Common myeloid progenitor, CD34-positive (primary cell): ENCODE measurements at regions not wholly inside any gene's neighbourhood (a gene's known extent, or its start where the extent isn't known, plus 50 kb on each side); places are given as distances from the start of the nearest gene placed in this dataset.

Experiments used
- CTCF ChIA-PET: fragments of 350-600 bp; sonication (Branson Sonifier 250); formaldehyde crosslinking; loops from one replicate; lab custom pipeline; 2021; ENCODE audit warnings: antibody characterized with exemption; lab: Charles Lee
- POLR2A ChIA-PET: fragments of 350-600 bp; sonication (Branson Sonifier 250); formaldehyde crosslinking; loops from one replicate; lab custom pipeline; 2021; ENCODE audit warnings: antibody characterized with exemption; lab: Charles Lee
- DNase-seq, 3 donors: peaks; one replicate each; pipeline versions ENCODE4 v3.0.0 to v3.0.0-alpha.2; 2013
- H3K27ac ChIP-seq, 2 experiments: 1 replicate in 1 of 2; 2 replicates in 1 of 2; pipeline ENCODE4 v1.7.0; 2013; ENCODE audit warnings: inconsistent platforms in 2 of 2, low read length in 2 of 2, mild to moderate bottlenecking in 2 of 2, low read depth in 1 of 2, moderate library complexity in 1 of 2; ENCODE audit not compliant: severe bottlenecking in 2 of 2, insufficient read depth in 1 of 2, poor library complexity in 1 of 2
- H3K27me3 ChIP-seq, 5 experiments: replicated peaks in 2 of 5; 1 replicate in 3 of 5; 2 replicates in 2 of 5; pipeline versions ENCODE4 v1.6.1 to v1.7.0; 2013; ENCODE audit warnings: low read length in 4 of 5, mild to moderate bottlenecking in 2 of 5, moderate library complexity in 2 of 5, inconsistent platforms in 1 of 5; ENCODE audit not compliant: insufficient read depth in 5 of 5, control insufficient read depth in 4 of 5
- H3K36me3 ChIP-seq, 4 experiments: 1 replicate in 2 of 4; 2 replicates in 2 of 4; pipeline versions ENCODE4 v1.6.1 to v1.7.0; 2013; ENCODE audit warnings: low read length in 3 of 4, control low read depth in 1 of 4, mild to moderate bottlenecking in 1 of 4; ENCODE audit not compliant: control insufficient read depth in 4 of 4, insufficient read depth in 4 of 4
- H3K4me1 ChIP-seq, 4 experiments: 1 replicate in 3 of 4; 2 replicates in 1 of 4; pipeline versions ENCODE4 v1.6.1 to v1.7.1; 2013; ENCODE audit warnings: low read length in 3 of 4, mild to moderate bottlenecking in 3 of 4, control low read depth in 1 of 4, inconsistent platforms in 1 of 4, moderate library complexity in 1 of 4; ENCODE audit not compliant: control insufficient read depth in 4 of 4, insufficient read depth in 4 of 4; ENCODE audit errors: control extremely low read depth in 1 of 4
- H3K4me3 ChIP-seq, 7 experiments: 1 replicate in 4 of 7; 2 replicates in 3 of 7; pipeline versions ENCODE4 v1.5.1 to v1.7.0; 2013; ENCODE audit warnings: mild to moderate bottlenecking in 7 of 7, low read length in 6 of 7, moderate library complexity in 6 of 7, inconsistent platforms in 2 of 7, low read depth in 2 of 7, control low read depth in 1 of 7; ENCODE audit not compliant: insufficient read depth in 4 of 7, control insufficient read depth in 1 of 7; ENCODE audit errors: extremely low read depth in 1 of 7
- H3K9me3 ChIP-seq, 5 experiments: 1 replicate in 4 of 5; 2 replicates in 1 of 5; pipeline versions ENCODE4 v1.6.1 to v1.7.1; 2013; ENCODE audit warnings: low read length in 4 of 5, mild to moderate bottlenecking in 2 of 5, inconsistent platforms in 1 of 5, low read depth in 1 of 5, moderate library complexity in 1 of 5; ENCODE audit not compliant: control insufficient read depth in 4 of 5, insufficient read depth in 2 of 5; ENCODE audit errors: control extremely low read depth in 1 of 5
- WGBS: methylation state at CpG from one replicate; pipeline ENCODE4 v1.1.5; 2013; ENCODE audit not compliant: insufficient coverage; 5-methylcytosine and 5-hydroxymethylcytosine counted together

GRCh38 chr12:91993287-91994017 lies 152.2 kb downstream of the BTG1 start:
- no peaks in the 10 kb centered on the region for H3K36me3 ChIP-seq
- DNase-seq: no peak
- H3K4me3 ChIP-seq: no peak overlapping the region
- no peaks in the 10 kb centered on the region for H3K9me3 ChIP-seq
- POLR2A ChIA-PET: no interaction called here
- H3K27ac ChIP-seq: no peak overlapping the region
- no peaks in the 10 kb centered on the region for H3K4me1 ChIP-seq
- 95% methylated on average over 3 of the region's 6 CpGs for WGBS
- CTCF ChIA-PET: interaction anchor here (1.2 kb wide), 1 partner anchor 10 kb away, joined by 3 read pairs; no protein-coding TSS in a partner anchor
- no peaks in the 10 kb centered on the region for H3K27me3 ChIP-seq

- Histone ChIP-seq H3K27ac (no peak overlapping the region), H3K27me3 (no peaks in the 10 kb centered on the region), H3K9me3 (no peaks in the 10 kb centered on the region), H3K4me3 (no peak overlapping the region), H3K36me3 (no peaks in the 10 kb centered on the region), H3K4me1 (no peaks in the 10 kb centered on the region)
- WGBS: no CpG with 5 or more reads among the region's 1 CpG
- CTCF ChIA-PET: interaction anchor here (0.6 kb wide), 1 partner anchor 555 kb away, joined by 3 read pairs; no protein-coding TSS in a partner anchor
- no peak for DNase-seq
- POLR2A ChIA-PET: no interaction called here
Observed at GRCh38 chr12:91991399-91992187, 154.1 kb downstream of the BTG1 start.

- 100% methylated on average over 1 of the region's 2 CpGs for WGBS
- Histone ChIP-seq H3K9me3 (no peaks in the 10 kb centered on the region), H3K27me3 (no peaks in the 10 kb centered on the region), H3K36me3 (no peaks in the 10 kb centered on the region), H3K27ac (no peak overlapping the region), H3K4me3 (no peak overlapping the region), H3K4me1 (no peaks in the 10 kb centered on the region)
- DNase-seq: no peak
- ChIA-PET POLR2A (no interaction called here), CTCF (no interaction called here)
Observed at GRCh38 chr12:91990525-91990924, 155.1 kb downstream of the BTG1 start.

- POLR2A ChIA-PET: no interaction called here
- H3K4me3 ChIP-seq: no peak overlapping the region
- no peak overlapping the region for H3K27ac ChIP-seq
- no CpG with 5 or more reads among the region's 1 CpG for WGBS
- H3K4me1 ChIP-seq: no peaks in the 10 kb centered on the region
- CTCF ChIA-PET: no interaction called here
- H3K9me3 ChIP-seq: no peaks in the 10 kb centered on the region
- no peaks in the 10 kb centered on the region for H3K36me3 ChIP-seq
- no peak for DNase-seq
- no peaks in the 10 kb centered on the region for H3K27me3 ChIP-seq
Observed at GRCh38 chr12:91989143-91989542, 156.5 kb downstream of the BTG1 start.

GRCh38 chr12:91988086-91988923 lies 157.3 kb downstream of the BTG1 start:
- Histone ChIP-seq H3K27ac (no peak overlapping the region), H3K36me3 (no peaks in the 10 kb centered on the region), H3K9me3 (no peaks in the 10 kb centered on the region), H3K4me3 (no peak overlapping the region), H3K4me1 (no peaks in the 10 kb centered on the region), H3K27me3 (no peaks in the 10 kb centered on the region)
- no peak for DNase-seq
- ChIA-PET CTCF (no interaction called here), POLR2A (no interaction called here)
- WGBS: 97% methylated on average over 6 of the region's 7 CpGs

- WGBS: 100% methylated on average over 2 of the region's 2 CpGs
- H3K27ac ChIP-seq: no peak overlapping the region
- H3K27me3 ChIP-seq: no peaks in the 10 kb centered on the region
- ChIA-PET CTCF (no interaction called here), POLR2A (no interaction called here)
- no peaks in the 10 kb centered on the region for H3K36me3 ChIP-seq
- no peak for DNase-seq
- H3K4me1 ChIP-seq: no peaks in the 10 kb centered on the region
- H3K4me3 ChIP-seq: no peak overlapping the region
- H3K9me3 ChIP-seq: no peaks in the 10 kb centered on the region
Observed at GRCh38 chr12:91986084-91986483, 159.6 kb downstream of the BTG1 start.
